ENCODE measurements at regions not wholly inside any gene's neighbourhood (a gene's known extent, or its start where the extent isn't known, plus 50 kb on each side); places are given as distances from the start of the nearest gene placed in this dataset.

DNA sequence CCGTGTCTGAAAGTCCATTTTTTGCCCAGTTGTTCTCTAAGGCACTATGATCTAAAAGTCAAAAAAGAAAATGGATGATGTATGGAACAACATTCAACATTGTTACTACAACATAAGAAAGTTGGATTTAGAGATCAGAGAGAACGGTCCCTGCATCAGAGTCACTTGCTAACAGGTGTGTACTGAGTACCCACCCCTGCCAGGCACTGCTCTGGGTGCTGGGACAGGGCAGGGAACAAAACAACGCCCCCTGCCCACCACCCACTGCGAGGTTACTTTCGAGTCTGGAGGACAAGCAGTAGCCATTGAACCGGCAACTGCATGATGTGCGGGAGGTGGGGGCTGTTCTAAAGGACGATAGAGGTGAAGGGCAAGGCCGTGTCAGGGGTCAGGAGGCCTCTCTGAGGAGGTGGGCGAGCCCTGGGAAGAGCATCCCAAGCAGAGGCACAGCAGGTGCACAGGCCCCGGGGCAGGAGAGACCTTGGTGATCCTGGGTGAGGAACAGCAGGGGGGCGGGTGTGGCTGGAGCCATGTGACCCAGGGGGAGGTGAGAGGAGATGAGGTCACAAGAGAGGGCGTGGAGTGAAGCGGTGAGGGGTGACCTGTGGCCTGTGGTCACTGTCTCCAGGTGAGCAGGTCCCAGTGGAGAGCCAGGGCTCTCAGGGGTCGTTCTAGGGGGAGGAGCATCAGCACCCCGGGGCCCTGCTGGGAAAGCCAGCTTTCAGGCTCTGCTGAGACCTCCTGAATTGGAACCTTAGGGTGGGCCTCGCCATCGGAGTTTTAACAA lies 197.5 kb upstream of the SULF2 start:
- TF ChIP-seq CREB1 (IDR thresholded peaks at IDR 0.05; ENCODE audit: low read depth) (no peak), CEBPB (IDR thresholded peaks at IDR 0.05) (no peak), ZBTB7A (IDR thresholded peaks at IDR 0.05; ENCODE audit: low read depth) (no peak), TAF1 (IDR thresholded peaks at IDR 0.05; ENCODE audit: low read depth) (no peak), FOXM1 (IDR thresholded peaks at IDR 0.05; ENCODE audit: borderline replicate concordance, low read depth) (no peak), REST (IDR thresholded peaks at IDR 0.05; ENCODE audit: low read depth) (no peak), RAD21 (IDR thresholded peaks at IDR 0.05; ENCODE audit: low read depth) (no peak), TCF12 (IDR thresholded peaks at IDR 0.05; ENCODE audit: low read depth) (no peak), EGR1 (IDR thresholded peaks at IDR 0.05) (no peak), YY1 (IDR thresholded peaks at IDR 0.05; ENCODE audit: low read depth) (no peak), TEAD4 (IDR thresholded peaks at IDR 0.05) (no peak), USF1 (IDR thresholded peaks at IDR 0.05) (no peak), EP300 (IDR thresholded peaks at IDR 0.05; ENCODE audit: borderline replicate concordance) (no peak), NFIC (IDR thresholded peaks at IDR 0.05) (no peak), MAX (IDR thresholded peaks at IDR 0.05) (no peak)

GRCh38 chr20:47981222-47981621 lies 195.9 kb upstream of the SULF2 start:
- TF ChIP-seq NFIC (IDR thresholded peaks at IDR 0.05): no peak
- no peak for TF ChIP-seq EGR1 (IDR thresholded peaks at IDR 0.05)
- TF ChIP-seq USF1 (IDR thresholded peaks at IDR 0.05): no peak
- TF ChIP-seq CREB1 (IDR thresholded peaks at IDR 0.05; ENCODE audit: low read depth): no peak
- TF ChIP-seq FOXM1 (IDR thresholded peaks at IDR 0.05; ENCODE audit: borderline replicate concordance, low read depth): no peak
- TF ChIP-seq TCF12 (IDR thresholded peaks at IDR 0.05; ENCODE audit: low read depth): no peak
- TF ChIP-seq RAD21 (IDR thresholded peaks at IDR 0.05; ENCODE audit: low read depth): no peak

DNA sequence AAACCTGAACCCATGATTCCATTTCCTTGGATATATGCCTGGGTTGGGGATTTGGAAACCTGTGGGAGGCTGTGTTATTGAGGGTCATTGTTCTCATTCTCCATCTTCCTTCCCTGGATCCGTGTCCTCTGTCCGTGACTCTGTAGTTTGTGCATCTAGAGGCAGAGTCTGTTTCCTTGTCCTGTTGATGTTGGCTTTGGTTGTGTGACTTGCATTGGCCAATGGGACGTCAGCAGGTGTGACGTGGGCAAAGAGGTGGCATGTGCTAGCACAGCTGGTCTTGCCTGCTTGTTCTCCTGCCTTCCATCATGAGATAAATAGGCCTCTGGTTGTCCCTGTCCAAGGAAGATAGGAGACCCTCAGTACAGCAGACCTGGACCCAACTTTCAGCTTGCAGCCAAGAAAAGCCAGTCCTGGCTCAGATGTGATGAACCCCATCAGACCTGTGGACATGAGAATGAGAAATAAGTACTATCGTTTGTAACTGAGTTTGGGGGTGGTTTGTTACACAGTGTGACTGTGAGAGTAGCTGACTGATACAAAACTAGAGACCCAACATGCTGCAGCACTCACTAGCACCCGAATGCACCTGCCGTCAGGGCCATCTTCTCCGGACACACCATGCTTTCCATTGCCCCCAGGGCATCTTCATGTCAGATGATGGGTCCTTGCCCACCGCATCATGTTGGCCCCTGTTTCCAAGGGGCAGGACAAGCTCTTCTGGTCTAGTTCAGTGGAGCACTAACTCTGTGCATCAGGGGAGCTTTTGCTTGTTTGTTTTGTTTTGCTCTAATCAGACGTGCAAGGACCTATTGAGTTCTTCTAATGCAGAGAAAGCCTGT lies 195.3 kb upstream of the SULF2 start:
- TF ChIP-seq ZBTB7A (IDR thresholded peaks at IDR 0.05; ENCODE audit: low read depth) (no peak), MAX (IDR thresholded peaks at IDR 0.05) (no peak), NFIC (IDR thresholded peaks at IDR 0.05) (no peak), REST (IDR thresholded peaks at IDR 0.05; ENCODE audit: low read depth) (no peak), CREB1 (IDR thresholded peaks at IDR 0.05; ENCODE audit: low read depth) (no peak), USF1 (IDR thresholded peaks at IDR 0.05) (no peak), TCF12 (IDR thresholded peaks at IDR 0.05; ENCODE audit: low read depth) (no peak), FOXM1 (IDR thresholded peaks at IDR 0.05; ENCODE audit: borderline replicate concordance, low read depth) (no peak), CEBPB (IDR thresholded peaks at IDR 0.05) (no peak), TAF1 (IDR thresholded peaks at IDR 0.05; ENCODE audit: low read depth) (no peak), YY1 (IDR thresholded peaks at IDR 0.05; ENCODE audit: low read depth) (no peak), RAD21 (IDR thresholded peaks at IDR 0.05; ENCODE audit: low read depth) (no peak), EGR1 (IDR thresholded peaks at IDR 0.05) (no peak), EP300 (IDR thresholded peaks at IDR 0.05; ENCODE audit: borderline replicate concordance) (no peak), TEAD4 (IDR thresholded peaks at IDR 0.05) (no peak)

- no peak for TF ChIP-seq REST (IDR thresholded peaks at IDR 0.05; ENCODE audit: low read depth)
- TF ChIP-seq MAX (IDR thresholded peaks at IDR 0.05): no peak
- no peak for TF ChIP-seq ZBTB7A (IDR thresholded peaks at IDR 0.05; ENCODE audit: low read depth)
- no peak for TF ChIP-seq YY1 (IDR thresholded peaks at IDR 0.05; ENCODE audit: low read depth)
These were observed 189.1 kb upstream of the SULF2 start for GRCh38 chr20:47974234-47974878.

Data from Ishikawa (cell line).